Heart left ventricle (tissue), 13 donors: ENCODE measurements at regions not wholly inside any gene's neighbourhood (a gene's known extent, or its start where the extent isn't known, plus 50 kb on each side); places are given as distances from the start of the nearest gene placed in this dataset.

Source experiments
- CTCF ChIP-seq, 12 donors: fragments of 200-600 bp; sonication (generic) in 4 of 12; IDR thresholded peaks; one replicate each; pipeline versions ENCODE4 v1.5.0 to v1.8.0; 2018 to 2022; ENCODE audit warnings: antibody characterized with exemption in 12 of 12, mild to moderate bottlenecking in 5 of 12
- POLR2A ChIP-seq, 2 donors: fragments of 450-650 bp; IDR thresholded peaks; one replicate each; pipeline ENCODE4 v1.6.1; 2017; ENCODE audit warnings: antibody characterized with exemption in 2 of 2, mild to moderate bottlenecking in 2 of 2, moderate library complexity in 2 of 2
- donor health status: ischemic (EF 13 %, LVEDD 7.1; RV severe dilation, severe dysfunction).
- donor health status: DM: no; HTN: yes; CAD: no.
- donor health status: DM: no; HTN: no; CAD: no.
- donor health status: ischemic (EF 25% LVEDD 6.9; RV normal size, moderate dysfunction).
- donor health status: ischemic (EF 25% LVEDD 5.7; RV mildly dilated, moderate dysfunction).
- donor health status: ischemic (EF 35%, LVEDD 5.7; RV mildly dilated, moderate dysfunction).
- donor health status: nonischemic (EF 11% LVEDD 7.7; RV severe dilation, severe dysfunction).
- donor health status: DM: yes; HTN: yes; CAD: no.
- donor health status: PGD.
- donor health status: ischemic (EF 29% LVEDD 5.4; RV normal size, mild dysfunction).
- donor health status: nonischemic (EF 23%, LVEDD 6.1; RV moderate dilation, normal function).

GRCh38 chr9:82148901-82149461, 160.4 kb downstream of the SPATA31D1 start:
- TF ChIP-seq POLR2A (IDR thresholded peaks at IDR 0.05) (no peak), CTCF (IDR thresholded peaks at IDR 0.05) (no peak)
